Gastrocnemius medialis (tissue), 4 donors: ENCODE measurements at regions not wholly inside any gene's neighbourhood (a gene's known extent, or its start where the extent isn't known, plus 50 kb on each side); places are given as distances from the start of the nearest gene placed in this dataset.

Experiments used
- ATAC-seq, 2 donors: fragments of 150-250 bp; one replicate each; pipeline ENCODE4 v1.9.1; 2016
- DNase-seq, 2 donors: peaks; one replicate each; pipeline ENCODE4 v3.0.0-alpha.2; 2019
- H3K27ac ChIP-seq, 4 donors: fragments of 200-600 bp; sonication (generic); 1 replicate in 1 of 4; 2 replicates in 3 of 4; pipeline ENCODE4 v1.5.1; 2016 to 2018; ENCODE audit warnings: mild to moderate bottlenecking in 2 of 4, moderate library complexity in 1 of 4
- H3K27me3 ChIP-seq, 3 donors: fragments of 200-600 bp; sonication (generic) in 2 of 3; 1 replicate in 1 of 3; 2 replicates in 2 of 3; pipeline versions ENCODE4 v1.5.1 to v1.6.0; 2016 to 2019; ENCODE audit warnings: mild to moderate bottlenecking in 1 of 3, moderate library complexity in 1 of 3
- H3K36me3 ChIP-seq, 2 donors: fragments of 200-600 bp; sonication (generic) in 1 of 2; one replicate each; pipeline ENCODE4 v1.5.1; 2017 to 2018
- H3K4me1 ChIP-seq, 2 donors: fragments of 200-600 bp; sonication (generic) in 1 of 2; one replicate each; pipeline ENCODE4 v1.5.1; 2016 to 2017; ENCODE audit warnings: mild to moderate bottlenecking in 2 of 2
- H3K4me3 ChIP-seq, 4 donors: fragments of 200-600 bp; sonication (generic) in 3 of 4; 1 replicate in 1 of 4; 2 replicates in 3 of 4; pipeline ENCODE4 v1.5.1; 2016 to 2019; ENCODE audit warnings: mild to moderate bottlenecking in 2 of 4
- H3K9me3 ChIP-seq, 3 donors: fragments of 200-600 bp; sonication (generic) in 2 of 3; 1 replicate in 1 of 3; 2 replicates in 2 of 3; pipeline ENCODE4 v1.5.1; 2016 to 2019
- POLR2A ChIP-seq, 2 donors: fragments of 450-650 bp; IDR thresholded peaks; one replicate each; pipeline ENCODE4 v1.6.1; 2017; ENCODE audit warnings: antibody characterized with exemption in 2 of 2, mild to moderate bottlenecking in 2 of 2, moderate library complexity in 2 of 2
- in situ Hi-C, 4 donors: fragments of 200-750 bp; cut with MboI; loops; one replicate each; pipeline versions ENCODE4 v1.15.0 to v1.8.0; 2017; ENCODE audit warnings: low sequenced_read_pairs in 4 of 4
- intact Hi-C: fragments of 100-400 bp; cut with DNase I; formaldehyde crosslinking; loops from one replicate; pipeline ENCODE4 v1.15.1; 2023; ENCODE audit warnings: low total_unique reads
- TF ChIP-seq, protein P1 (sequence below), 5 experiments: fragments of 450-650 bp in 3 of 5; fragments of 200-600 bp in 2 of 5; sonication (generic) in 2 of 5; IDR thresholded peaks in 4 of 5; conservative IDR thresholded peaks in 1 of 5; 1 replicate in 4 of 5; 2 replicates in 1 of 5; pipeline ENCODE4 v1.5.1; 2016 to 2019; ENCODE audit warnings: antibody characterized with exemption in 5 of 5, mild to moderate bottlenecking in 3 of 5, moderate library complexity in 3 of 5

DNA sequence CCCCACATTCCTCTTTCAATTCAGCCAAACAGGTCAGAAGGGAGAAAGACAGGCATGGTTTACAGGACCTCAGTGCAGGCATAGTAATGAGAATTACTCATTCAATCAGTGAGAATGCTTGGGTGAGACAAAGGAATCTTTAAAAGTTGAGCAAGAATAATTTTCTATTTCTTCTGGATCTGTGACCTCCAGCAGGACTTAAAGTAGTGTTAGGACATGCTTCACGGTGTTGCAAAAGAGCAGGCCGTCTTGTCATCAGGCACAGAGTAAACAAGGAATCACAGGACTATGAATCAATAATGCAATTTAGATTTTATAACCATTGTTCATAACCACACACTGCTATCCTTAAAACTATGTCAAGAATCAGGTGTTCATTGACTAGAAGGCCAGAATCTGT, 130.6 kb upstream of the GLRA2 start:
- H3K4me3 ChIP-seq, result no peak overlapping the region
- intact Hi-C loops (no loop called here), in situ Hi-C loops (no loop called here)
- H3K27ac ChIP-seq, result no peak overlapping the region
- ATAC-seq, result no peak
- H3K9me3 ChIP-seq, result no peaks in the 10 kb centered on the region
- no peak for TF ChIP-seq POLR2A (IDR thresholded peaks at IDR 0.05)
- TF ChIP-seq, protein P1, sequence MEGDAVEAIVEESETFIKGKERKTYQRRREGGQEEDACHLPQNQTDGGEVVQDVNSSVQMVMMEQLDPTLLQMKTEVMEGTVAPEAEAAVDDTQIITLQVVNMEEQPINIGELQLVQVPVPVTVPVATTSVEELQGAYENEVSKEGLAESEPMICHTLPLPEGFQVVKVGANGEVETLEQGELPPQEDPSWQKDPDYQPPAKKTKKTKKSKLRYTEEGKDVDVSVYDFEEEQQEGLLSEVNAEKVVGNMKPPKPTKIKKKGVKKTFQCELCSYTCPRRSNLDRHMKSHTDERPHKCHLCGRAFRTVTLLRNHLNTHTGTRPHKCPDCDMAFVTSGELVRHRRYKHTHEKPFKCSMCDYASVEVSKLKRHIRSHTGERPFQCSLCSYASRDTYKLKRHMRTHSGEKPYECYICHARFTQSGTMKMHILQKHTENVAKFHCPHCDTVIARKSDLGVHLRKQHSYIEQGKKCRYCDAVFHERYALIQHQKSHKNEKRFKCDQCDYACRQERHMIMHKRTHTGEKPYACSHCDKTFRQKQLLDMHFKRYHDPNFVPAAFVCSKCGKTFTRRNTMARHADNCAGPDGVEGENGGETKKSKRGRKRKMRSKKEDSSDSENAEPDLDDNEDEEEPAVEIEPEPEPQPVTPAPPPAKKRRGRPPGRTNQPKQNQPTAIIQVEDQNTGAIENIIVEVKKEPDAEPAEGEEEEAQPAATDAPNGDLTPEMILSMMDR (IDR thresholded peaks at IDR 0.05 in 4 of 5, conservative IDR thresholded peaks at IDR 0.05 in 1 of 5), result no peak
- no peak for DNase-seq
- H3K27me3 ChIP-seq, result no peaks in the 10 kb centered on the region
- no peaks in the 10 kb centered on the region for H3K4me1 ChIP-seq
- no peaks in the 10 kb centered on the region for H3K36me3 ChIP-seq

DNA sequence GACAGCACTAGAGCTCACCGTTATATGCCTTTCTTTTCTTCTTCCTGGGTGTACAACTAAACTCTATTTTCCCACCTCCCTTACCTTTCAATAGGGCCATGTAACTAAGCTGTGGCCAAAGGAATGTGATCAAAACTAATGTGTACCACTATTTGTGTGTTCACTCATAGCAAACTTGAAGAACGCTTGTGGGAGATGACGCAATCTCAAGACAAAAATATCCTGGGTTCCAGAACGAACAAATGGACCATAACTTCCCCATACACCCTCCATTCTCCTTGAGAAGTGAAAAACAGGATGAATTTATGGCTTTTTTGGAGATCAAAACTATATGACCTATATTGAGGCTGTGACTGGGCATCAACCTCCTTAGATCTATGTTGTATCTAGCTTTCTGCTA, 139.7 kb upstream of the GLRA2 start:
- no peak for ATAC-seq
- TF ChIP-seq, protein P1 (IDR thresholded peaks at IDR 0.05 in 4 of 5, conservative IDR thresholded peaks at IDR 0.05 in 1 of 5), result no peak
- TF ChIP-seq POLR2A (IDR thresholded peaks at IDR 0.05), result no peak
- intact Hi-C loops, result no loop called here
- no peaks in the 10 kb centered on the region for H3K36me3 ChIP-seq
- no peaks in the 10 kb centered on the region for H3K4me1 ChIP-seq
- DNase-seq, result no peak
- no peak overlapping the region for H3K27ac ChIP-seq
- in situ Hi-C loops, result no loop called here
- no peaks in the 10 kb centered on the region for H3K9me3 ChIP-seq
- no peaks in the 10 kb centered on the region for H3K27me3 ChIP-seq
- H3K4me3 ChIP-seq, result no peak overlapping the region

DNA sequence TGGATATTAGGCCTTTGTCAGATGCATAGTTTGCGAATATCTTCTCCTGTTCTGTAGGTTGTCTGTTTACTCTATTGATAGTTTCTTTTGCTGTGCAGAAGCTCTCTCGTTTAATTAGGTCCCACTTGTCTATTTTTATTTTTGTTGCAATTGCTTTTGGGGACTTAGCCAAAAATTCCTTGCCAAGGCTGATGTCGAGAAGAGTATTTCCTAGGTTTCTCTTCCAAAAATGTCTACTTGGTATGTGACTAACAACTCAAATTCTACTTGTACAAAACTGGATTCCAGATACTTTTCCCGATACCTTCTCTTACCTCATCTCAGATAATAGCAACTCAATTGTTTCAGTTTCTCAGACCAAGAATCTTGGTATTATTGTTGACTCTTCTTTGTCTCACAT, 142.4 kb upstream of the GLRA2 start:
- intact Hi-C loops (no loop called here), in situ Hi-C loops (no loop called here)
- no peaks in the 10 kb centered on the region for H3K36me3 ChIP-seq
- H3K4me1 ChIP-seq, result no peaks in the 10 kb centered on the region
- no peaks in the 10 kb centered on the region for H3K9me3 ChIP-seq
- H3K27me3 ChIP-seq, result no peaks in the 10 kb centered on the region
- no peak overlapping the region for H3K27ac ChIP-seq
- DNase-seq (no peak), ATAC-seq (no peak)
- no peak overlapping the region for H3K4me3 ChIP-seq
- TF ChIP-seq, protein P1 (IDR thresholded peaks at IDR 0.05 in 4 of 5, conservative IDR thresholded peaks at IDR 0.05 in 1 of 5), result no peak
- TF ChIP-seq POLR2A (IDR thresholded peaks at IDR 0.05), result no peak

DNA sequence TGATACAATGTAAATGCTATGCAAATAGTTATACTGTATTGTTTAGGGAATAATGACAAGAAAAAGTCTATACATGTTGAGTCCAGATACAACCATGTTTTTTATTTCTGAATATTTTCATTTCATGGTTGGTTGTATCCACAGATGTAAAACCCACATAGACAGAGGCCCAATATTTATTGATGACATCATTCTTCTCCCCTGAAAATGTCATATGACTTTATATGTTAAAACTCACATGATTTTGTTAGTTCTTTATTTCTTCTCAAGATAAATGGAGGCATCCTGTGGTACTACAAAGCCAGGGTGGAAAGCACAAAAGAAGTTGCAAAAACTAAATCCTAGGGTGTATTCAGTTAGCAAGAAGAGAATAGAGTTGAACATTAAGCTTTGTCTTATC, 149.3 kb upstream of the GLRA2 start:
- DNase-seq (no peak), ATAC-seq (no peak)
- Histone ChIP-seq H3K27me3 (no peaks in the 10 kb centered on the region), H3K4me1 (no peaks in the 10 kb centered on the region), H3K36me3 (no peaks in the 10 kb centered on the region), H3K27ac (no peak overlapping the region), H3K9me3 (no peaks in the 10 kb centered on the region), H3K4me3 (no peak overlapping the region)
- in situ Hi-C loops, result no loop called here
- intact Hi-C loops, result no loop called here
- TF ChIP-seq, protein P1 (IDR thresholded peaks at IDR 0.05 in 4 of 5, conservative IDR thresholded peaks at IDR 0.05 in 1 of 5), result no peak
- no peak for TF ChIP-seq POLR2A (IDR thresholded peaks at IDR 0.05)

DNA sequence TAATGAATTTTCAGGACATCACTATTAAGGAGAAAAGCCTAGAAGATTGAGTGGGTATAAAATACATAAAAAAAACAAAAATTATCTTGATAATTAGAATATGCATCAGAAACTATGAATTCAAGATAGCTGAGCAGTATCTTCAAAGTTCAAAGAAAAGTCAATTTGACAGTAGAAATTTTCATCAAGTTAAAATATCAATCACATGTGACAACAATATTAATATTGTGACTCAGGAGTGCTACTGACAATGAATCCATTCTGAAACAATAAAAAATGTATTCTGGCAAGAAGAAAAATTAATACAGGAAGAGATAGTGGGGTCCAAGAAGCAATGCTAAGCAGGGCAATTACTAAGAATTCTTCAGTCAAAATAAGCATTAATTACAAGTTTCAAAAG, 151.9 kb upstream of the GLRA2 start:
- intact Hi-C loops (no loop called here), in situ Hi-C loops (no loop called here)
- H3K4me3 ChIP-seq, result no peak overlapping the region
- TF ChIP-seq POLR2A (IDR thresholded peaks at IDR 0.05), result no peak
- TF ChIP-seq, protein P1 (IDR thresholded peaks at IDR 0.05 in 4 of 5, conservative IDR thresholded peaks at IDR 0.05 in 1 of 5), result no peak
- H3K9me3 ChIP-seq, result no peaks in the 10 kb centered on the region
- DNase-seq (no peak), ATAC-seq (no peak)
- H3K4me1 ChIP-seq, result no peaks in the 10 kb centered on the region
- no peak overlapping the region for H3K27ac ChIP-seq
- H3K36me3 ChIP-seq, result no peaks in the 10 kb centered on the region
- H3K27me3 ChIP-seq, result no peaks in the 10 kb centered on the region
